ENCODE measurements at regions not wholly inside any gene's neighbourhood (a gene's known extent, or its start where the extent isn't known, plus 50 kb on each side); places are given as distances from the start of the nearest gene placed in this dataset.

GRCh38 chr2:139721411-139721995 is 941.3 kb upstream of the NXPH2 start:
- ATAC-seq (ENCODE audit: low FRiP score in 2 of 2) (no peak), DNase-seq (no peak)
- Histone ChIP-seq H3K27ac (no peak overlapping the region), H3K27me3 (no peaks in the 10 kb centered on the region), H3K36me3 (no peaks in the 10 kb centered on the region), H3K4me3 (no peak overlapping the region), H3K9me3 (no peaks in the 10 kb centered on the region), H3K4me1 (no peaks in the 10 kb centered on the region)
- 56 to 60% methylated on average over 3 of the region's 3 CpGs for WGBS, 2 donors
- TF ChIP-seq EP300 (IDR thresholded peaks at IDR 0.05), result no peak

- no peak for ATAC-seq (ENCODE audit: low FRiP score in 2 of 2)
- no peaks in the 10 kb centered on the region for H3K9me3 ChIP-seq
- 57 to 58% methylated on average over 3 of the region's 3 CpGs for WGBS, 2 donors
Observed at GRCh38 chr2:139720056-139720455, 939.9 kb upstream of the NXPH2 start.

GRCh38 chr2:139704606-139705005 is 924.4 kb upstream of the NXPH2 start:
- Histone ChIP-seq H3K27me3 (no peaks in the 10 kb centered on the region), H3K27ac (no peak overlapping the region), H3K4me1 (no peaks in the 10 kb centered on the region), H3K36me3 (no peaks in the 10 kb centered on the region), H3K4me3 (no peak overlapping the region), H3K9me3 (no peaks in the 10 kb centered on the region)
- ATAC-seq (ENCODE audit: low FRiP score in 2 of 2), result no peak
- TF ChIP-seq POLR2AphosphoS5 (IDR thresholded peaks at IDR 0.05) (no peak), EP300 (IDR thresholded peaks at IDR 0.05) (no peak), POLR2A (IDR thresholded peaks at IDR 0.05) (no peak)
- TF ChIP-seq, protein P1, sequence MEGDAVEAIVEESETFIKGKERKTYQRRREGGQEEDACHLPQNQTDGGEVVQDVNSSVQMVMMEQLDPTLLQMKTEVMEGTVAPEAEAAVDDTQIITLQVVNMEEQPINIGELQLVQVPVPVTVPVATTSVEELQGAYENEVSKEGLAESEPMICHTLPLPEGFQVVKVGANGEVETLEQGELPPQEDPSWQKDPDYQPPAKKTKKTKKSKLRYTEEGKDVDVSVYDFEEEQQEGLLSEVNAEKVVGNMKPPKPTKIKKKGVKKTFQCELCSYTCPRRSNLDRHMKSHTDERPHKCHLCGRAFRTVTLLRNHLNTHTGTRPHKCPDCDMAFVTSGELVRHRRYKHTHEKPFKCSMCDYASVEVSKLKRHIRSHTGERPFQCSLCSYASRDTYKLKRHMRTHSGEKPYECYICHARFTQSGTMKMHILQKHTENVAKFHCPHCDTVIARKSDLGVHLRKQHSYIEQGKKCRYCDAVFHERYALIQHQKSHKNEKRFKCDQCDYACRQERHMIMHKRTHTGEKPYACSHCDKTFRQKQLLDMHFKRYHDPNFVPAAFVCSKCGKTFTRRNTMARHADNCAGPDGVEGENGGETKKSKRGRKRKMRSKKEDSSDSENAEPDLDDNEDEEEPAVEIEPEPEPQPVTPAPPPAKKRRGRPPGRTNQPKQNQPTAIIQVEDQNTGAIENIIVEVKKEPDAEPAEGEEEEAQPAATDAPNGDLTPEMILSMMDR (IDR thresholded peaks at IDR 0.05), result no peak
- no peak for DNase-seq

More at GRCh38 chr2:139720056-139720455, 939.9 kb upstream of the NXPH2 start:
- TF ChIP-seq POLR2AphosphoS5 (IDR thresholded peaks at IDR 0.05) (no peak), EP300 (IDR thresholded peaks at IDR 0.05) (no peak), POLR2A (IDR thresholded peaks at IDR 0.05) (no peak)
- TF ChIP-seq, protein P1 (IDR thresholded peaks at IDR 0.05), result no peak
- no peaks in the 10 kb centered on the region for H3K36me3 ChIP-seq
- H3K27ac ChIP-seq, result no peak overlapping the region
- no peaks in the 10 kb centered on the region for H3K4me1 ChIP-seq
- DNase-seq, result no peak
- no peak overlapping the region for H3K4me3 ChIP-seq
- no peaks in the 10 kb centered on the region for H3K27me3 ChIP-seq

DNA sequence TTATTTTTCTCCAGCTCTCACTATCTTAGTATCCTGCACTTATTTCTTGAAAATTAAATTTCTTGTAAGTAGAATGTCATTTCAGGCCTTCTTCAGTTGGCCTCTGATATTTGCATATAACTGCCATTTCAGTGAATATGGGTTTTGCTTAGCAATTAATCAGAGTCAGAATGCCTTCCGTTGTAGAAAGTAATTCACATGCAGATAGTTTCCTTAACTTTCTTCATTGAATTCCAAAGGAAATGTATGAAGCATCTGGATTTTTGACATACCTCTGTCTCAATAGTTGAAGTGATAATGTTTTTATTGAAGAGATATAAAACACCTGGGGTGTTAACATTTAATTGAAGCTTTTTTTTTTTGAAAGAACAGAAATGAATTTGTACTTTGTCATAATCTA is 914.1 kb upstream of the NXPH2 start:
- 32 to 50% methylated on average over 1 of the region's 1 CpG for WGBS, 2 donors
- TF ChIP-seq POLR2A (IDR thresholded peaks at IDR 0.05), result no peak
- TF ChIP-seq POLR2AphosphoS5 (IDR thresholded peaks at IDR 0.05), result no peak
- TF ChIP-seq, protein P1 (IDR thresholded peaks at IDR 0.05), result no peak
- no peak for TF ChIP-seq EP300 (IDR thresholded peaks at IDR 0.05)
- no peak for DNase-seq
- Histone ChIP-seq H3K4me3 (no peak overlapping the region), H3K9me3 (no peaks in the 10 kb centered on the region), H3K27me3 (no peaks in the 10 kb centered on the region), H3K36me3 (no peaks in the 10 kb centered on the region), H3K27ac (no peak overlapping the region), H3K4me1 (no peaks in the 10 kb centered on the region)
- no peak for ATAC-seq (ENCODE audit: low FRiP score in 2 of 2)

DNA sequence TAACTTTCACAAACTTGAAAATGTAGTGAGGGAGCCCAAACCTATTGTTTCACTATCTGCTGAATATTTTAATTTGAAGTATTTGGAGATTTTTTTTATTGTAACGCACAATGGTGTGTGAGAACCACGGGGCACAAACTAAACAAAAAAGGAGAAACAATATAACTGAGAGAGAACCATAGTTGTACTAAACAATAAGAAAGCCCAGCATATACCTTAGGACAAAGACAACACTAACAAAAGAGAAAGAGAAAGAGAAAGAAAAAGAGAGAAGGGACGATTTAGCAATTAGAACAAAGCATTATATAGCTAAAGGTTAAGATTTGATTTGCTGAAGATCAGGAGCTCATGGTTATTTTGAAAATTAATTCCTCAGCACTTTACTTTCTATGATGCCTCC is 906.0 kb upstream of the NXPH2 start:
- no peaks in the 10 kb centered on the region for H3K4me1 ChIP-seq
- H3K36me3 ChIP-seq, result no peaks in the 10 kb centered on the region
- 77 to 79% methylated on average over 3 of the region's 3 CpGs for WGBS, 2 donors
- TF ChIP-seq POLR2AphosphoS5 (IDR thresholded peaks at IDR 0.05), result no peak
- no peak for TF ChIP-seq POLR2A (IDR thresholded peaks at IDR 0.05)
- TF ChIP-seq EP300 (IDR thresholded peaks at IDR 0.05), result no peak
- TF ChIP-seq, protein P1 (IDR thresholded peaks at IDR 0.05), result no peak
- no peak overlapping the region for H3K27ac ChIP-seq
- ATAC-seq (ENCODE audit: low FRiP score in 2 of 2) (no peak), DNase-seq (no peak)
- no peak overlapping the region for H3K4me3 ChIP-seq
- no peaks in the 10 kb centered on the region for H3K27me3 ChIP-seq
- H3K9me3 ChIP-seq, result no peaks in the 10 kb centered on the region

Data from upper lobe of left lung (tissue), 6 donors.